ENCODE measurements at regions not wholly inside any gene's neighbourhood (a gene's known extent, or its start where the extent isn't known, plus 50 kb on each side); places are given as distances from the start of the nearest gene placed in this dataset.

DNA sequence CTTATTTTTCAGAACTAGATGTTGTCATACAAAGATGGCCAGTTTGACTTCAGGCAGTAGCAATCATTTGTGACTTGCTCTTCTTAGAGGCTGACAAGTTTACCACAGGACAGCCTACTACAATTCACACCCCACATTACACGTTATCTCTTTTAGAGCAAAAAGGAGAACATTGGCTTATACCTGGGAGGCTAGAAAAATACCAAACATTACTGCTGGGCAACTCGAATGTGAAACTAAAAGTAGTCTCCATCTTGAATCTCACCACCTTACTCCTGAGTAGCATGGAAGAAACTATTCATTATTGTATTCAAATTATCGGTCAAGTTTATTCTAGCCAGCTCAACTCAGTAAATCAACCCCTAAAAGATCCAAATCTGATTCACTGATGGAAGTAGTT, 90.7 kb upstream of the TMEM26 start:
- ATAC-seq, result no peak

GRCh38 chr10:61542596-61542995, 89.4 kb upstream of the TMEM26 start:
- no peak for ATAC-seq
- TF ChIP-seq GLIS3 (CRISPR knock-in tag; IDR thresholded peaks at IDR 0.05) (no peak), POU6F1 (CRISPR knock-in tag; IDR thresholded peaks at IDR 0.05; ENCODE audit: borderline replicate concordance, low read depth) (no peak), PATZ1 (CRISPR knock-in tag; IDR thresholded peaks at IDR 0.05; ENCODE audit: borderline replicate concordance) (no peak), ZFP30 (CRISPR knock-in tag; IDR thresholded peaks at IDR 0.05) (no peak), ZC3H10 (CRISPR knock-in tag; IDR thresholded peaks at IDR 0.05) (no peak), ZNF565 (CRISPR knock-in tag; conservative IDR thresholded peaks at IDR 0.05; ENCODE audit: low read depth) (no peak), TOX (CRISPR knock-in tag; IDR thresholded peaks at IDR 0.05; ENCODE audit: borderline replicate concordance) (no peak), PPARA (CRISPR knock-in tag; IDR thresholded peaks at IDR 0.05; ENCODE audit: borderline replicate concordance) (no peak), CSDC2 (CRISPR knock-in tag; IDR thresholded peaks at IDR 0.05) (no peak), CSRNP3 (CRISPR knock-in tag; IDR thresholded peaks at IDR 0.05) (no peak), ARNTL (CRISPR knock-in tag; IDR thresholded peaks at IDR 0.05; ENCODE audit: borderline replicate concordance, low read depth) (no peak), ZNF70 (CRISPR knock-in tag; IDR thresholded peaks at IDR 0.05) (no peak)

More for the DNA sequence above, 90.7 kb upstream of the TMEM26 start:
- TF ChIP-seq TOX (CRISPR knock-in tag; IDR thresholded peaks at IDR 0.05; ENCODE audit: borderline replicate concordance), result no peak
- no peak for TF ChIP-seq TCF4 (CRISPR knock-in tag; IDR thresholded peaks at IDR 0.05; ENCODE audit: borderline replicate concordance)
- no peak for TF ChIP-seq PATZ1 (CRISPR knock-in tag; IDR thresholded peaks at IDR 0.05; ENCODE audit: borderline replicate concordance)
- no peak for TF ChIP-seq ZC3H10 (CRISPR knock-in tag; IDR thresholded peaks at IDR 0.05)
- TF ChIP-seq GLIS3 (CRISPR knock-in tag; IDR thresholded peaks at IDR 0.05), result no peak
- TF ChIP-seq PPARA (CRISPR knock-in tag; IDR thresholded peaks at IDR 0.05; ENCODE audit: borderline replicate concordance), result no peak
- no peak for TF ChIP-seq CSDC2 (CRISPR knock-in tag; IDR thresholded peaks at IDR 0.05)
- no peak for TF ChIP-seq POU6F1 (CRISPR knock-in tag; IDR thresholded peaks at IDR 0.05; ENCODE audit: borderline replicate concordance, low read depth)
- TF ChIP-seq ZNF70 (CRISPR knock-in tag; IDR thresholded peaks at IDR 0.05), result no peak
- TF ChIP-seq ESRRG (CRISPR knock-in tag; IDR thresholded peaks at IDR 0.05), result no peak
- TF ChIP-seq ZNF8 (CRISPR knock-in tag; IDR thresholded peaks at IDR 0.05), result no peak
- TF ChIP-seq CSRNP3 (CRISPR knock-in tag; IDR thresholded peaks at IDR 0.05), result no peak
- TF ChIP-seq, protein P1, sequence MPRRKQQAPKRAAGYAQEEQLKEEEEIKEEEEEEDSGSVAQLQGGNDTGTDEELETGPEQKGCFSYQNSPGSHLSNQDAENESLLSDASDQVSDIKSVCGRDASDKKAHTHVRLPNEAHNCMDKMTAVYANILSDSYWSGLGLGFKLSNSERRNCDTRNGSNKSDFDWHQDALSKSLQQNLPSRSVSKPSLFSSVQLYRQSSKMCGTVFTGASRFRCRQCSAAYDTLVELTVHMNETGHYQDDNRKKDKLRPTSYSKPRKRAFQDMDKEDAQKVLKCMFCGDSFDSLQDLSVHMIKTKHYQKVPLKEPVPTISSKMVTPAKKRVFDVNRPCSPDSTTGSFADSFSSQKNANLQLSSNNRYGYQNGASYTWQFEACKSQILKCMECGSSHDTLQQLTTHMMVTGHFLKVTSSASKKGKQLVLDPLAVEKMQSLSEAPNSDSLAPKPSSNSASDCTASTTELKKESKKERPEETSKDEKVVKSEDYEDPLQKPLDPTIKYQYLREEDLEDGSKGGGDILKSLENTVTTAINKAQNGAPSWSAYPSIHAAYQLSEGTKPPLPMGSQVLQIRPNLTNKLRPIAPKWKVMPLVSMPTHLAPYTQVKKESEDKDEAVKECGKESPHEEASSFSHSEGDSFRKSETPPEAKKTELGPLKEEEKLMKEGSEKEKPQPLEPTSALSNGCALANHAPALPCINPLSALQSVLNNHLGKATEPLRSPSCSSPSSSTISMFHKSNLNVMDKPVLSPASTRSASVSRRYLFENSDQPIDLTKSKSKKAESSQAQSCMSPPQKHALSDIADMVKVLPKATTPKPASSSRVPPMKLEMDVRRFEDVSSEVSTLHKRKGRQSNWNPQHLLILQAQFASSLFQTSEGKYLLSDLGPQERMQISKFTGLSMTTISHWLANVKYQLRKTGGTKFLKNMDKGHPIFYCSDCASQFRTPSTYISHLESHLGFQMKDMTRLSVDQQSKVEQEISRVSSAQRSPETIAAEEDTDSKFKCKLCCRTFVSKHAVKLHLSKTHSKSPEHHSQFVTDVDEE (CRISPR knock-in tag; IDR thresholded peaks at IDR 0.05), result no peak
